Skin of body (tissue), 1 donor: ENCODE measurements at regions not wholly inside any gene's neighbourhood (a gene's known extent, or its start where the extent isn't known, plus 50 kb on each side); places are given as distances from the start of the nearest gene placed in this dataset.
"Not testable (repeated sequence)": the region's sequence is repeated elsewhere in the genome, so short reads cannot be mapped to it uniquely, and the experiment has no call there.

Experiments
- DNase-seq: peaks from one replicate; lab custom pipeline; 2025; lab: John Stamatoyannopoulos, UW

- no peak for DNase-seq
Observed at GRCh38 chr7:41579961-41580935, 122.6 kb downstream of the INHBA start.

GRCh38 chr7:41578700-41579099, 124.2 kb downstream of the INHBA start:
- no peak for DNase-seq

- no peak for DNase-seq
Observed at GRCh38 chr7:41576166-41576565, 126.7 kb downstream of the INHBA start.

- DNase-seq = no peak
Observed at GRCh38 chr7:41574377-41574776, 128.5 kb downstream of the INHBA start.

GRCh38 chr7:41573862-41574261, 129.0 kb downstream of the INHBA start:
- no peak for DNase-seq

GRCh38 chr7:41573443-41573842, 129.4 kb downstream of the INHBA start:
- DNase-seq = no peak

GRCh38 chr7:41573015-41573414, 129.9 kb downstream of the INHBA start:
- DNase-seq = no peak

- no peak for DNase-seq
Observed at GRCh38 chr7:41571573-41571972, 131.3 kb downstream of the INHBA start.

GRCh38 chr7:41570766-41571165, 132.1 kb downstream of the INHBA start:
- DNase-seq = no peak

- no peak for DNase-seq
Observed at GRCh38 chr7:41568135-41568534, 134.8 kb downstream of the INHBA start.

GRCh38 chr7:41567731-41568114, 135.2 kb downstream of the INHBA start:
- no peak for DNase-seq

GRCh38 chr7:41567031-41567730, 135.7 kb downstream of the INHBA start:
- no peak for DNase-seq

- DNase-seq = no peak
Observed at GRCh38 chr7:41566581-41566980, 136.3 kb downstream of the INHBA start.

GRCh38 chr7:41565655-41566054, 137.2 kb downstream of the INHBA start:
- no peak for DNase-seq

GRCh38 chr7:41559426-41559825, 143.5 kb downstream of the INHBA start:
- DNase-seq = no peak

GRCh38 chr7:41554481-41554880, 148.4 kb downstream of the INHBA start:
- DNase-seq = no peak

- DNase-seq = not testable (repeated sequence)
Observed at GRCh38 chr7:41550046-41550445, 152.8 kb downstream of the INHBA start.

- DNase-seq = no peak
Observed at GRCh38 chr7:41544241-41544640, 158.6 kb downstream of the INHBA start.

GRCh38 chr7:41540601-41541000, 162.3 kb downstream of the INHBA start:
- DNase-seq = no peak

GRCh38 chr7:41538810-41539724, 163.8 kb downstream of the INHBA start:
- no peak for DNase-seq

- peak; percentile 61 for DNase-seq
Observed at GRCh38 chr7:41536873-41537665, 165.8 kb downstream of the INHBA start.
